Subcutaneous abdominal adipose tissue (tissue), 5 donors: ENCODE measurements at regions not wholly inside any gene's neighbourhood (a gene's known extent, or its start where the extent isn't known, plus 50 kb on each side); places are given as distances from the start of the nearest gene placed in this dataset.

Source experiments
- H3K27ac ChIP-seq: one replicate; pipeline ENCODE4 v1.7.0; 2013; ENCODE audit warnings: low read depth, mild to moderate bottlenecking, inconsistent platforms, low read length, moderate library complexity
- H3K27me3 ChIP-seq, 5 donors: one replicate each; pipeline ENCODE4 v1.7.0; 2013; ENCODE audit warnings: low read length in 5 of 5, inconsistent platforms in 1 of 5; ENCODE audit not compliant: control insufficient read depth in 5 of 5, insufficient read depth in 4 of 5
- H3K36me3 ChIP-seq, 5 donors: one replicate each; pipeline ENCODE4 v1.7.0; 2013; ENCODE audit warnings: low read length in 5 of 5; ENCODE audit not compliant: control insufficient read depth in 5 of 5, insufficient read depth in 5 of 5
- H3K4me1 ChIP-seq, 5 donors: one replicate each; pipeline ENCODE4 v1.7.0; 2013; ENCODE audit warnings: low read length in 5 of 5, mild to moderate bottlenecking in 3 of 5, moderate library complexity in 1 of 5; ENCODE audit not compliant: control insufficient read depth in 5 of 5, insufficient read depth in 5 of 5
- H3K4me3 ChIP-seq, 5 donors: one replicate each; pipeline ENCODE4 v1.7.0; 2013; ENCODE audit warnings: low read length in 5 of 5, low read depth in 1 of 5
- H3K9ac ChIP-seq, 5 donors: one replicate each; pipeline ENCODE4 v1.7.0; 2013; ENCODE audit warnings: low read length in 5 of 5, mild to moderate bottlenecking in 4 of 5, moderate library complexity in 3 of 5
- H3K9me3 ChIP-seq, 5 donors: one replicate each; pipeline ENCODE4 v1.7.0; 2013; ENCODE audit warnings: low read length in 5 of 5; ENCODE audit not compliant: control insufficient read depth in 5 of 5
- donor health status: healthy.
- donor health status: healthy.
- donor health status: healthy.
- donor health status: healthy.
- donor health status: healthy.

- Histone ChIP-seq H3K4me1 (no peaks in the 10 kb centered on the region), H3K9ac (no peak overlapping the region), H3K27me3 (no peaks in the 10 kb centered on the region), H3K4me3 (no peak overlapping the region), H3K27ac (no peak overlapping the region), H3K9me3 (no peaks in the 10 kb centered on the region), H3K36me3 (no peaks in the 10 kb centered on the region)
Measured at GRCh38 chr4:138898282-138898681, 117.3 kb upstream of the NOCT start.

GRCh38 chr4:138897811-138898226 is 117.8 kb upstream of the NOCT start:
- Histone ChIP-seq H3K27me3 (no peaks in the 10 kb centered on the region), H3K27ac (no peak overlapping the region), H3K36me3 (no peaks in the 10 kb centered on the region), H3K4me3 (no peak overlapping the region), H3K9ac (no peak overlapping the region), H3K4me1 (no peaks in the 10 kb centered on the region), H3K9me3 (no peaks in the 10 kb centered on the region)

- Histone ChIP-seq H3K27ac (no peak overlapping the region), H3K36me3 (no peaks in the 10 kb centered on the region), H3K27me3 (no peaks in the 10 kb centered on the region), H3K4me3 (no peak overlapping the region), H3K9ac (no peak overlapping the region), H3K9me3 (no peaks in the 10 kb centered on the region), H3K4me1 (peaks cover 0 to 3% (median 0%) of the 10 kb centered on the region in 5 donors)
Measured at GRCh38 chr4:138894709-138895108, 120.9 kb upstream of the NOCT start.

- Histone ChIP-seq H3K9ac (no peak overlapping the region), H3K4me3 (no peak overlapping the region), H3K27me3 (no peaks in the 10 kb centered on the region), H3K36me3 (no peaks in the 10 kb centered on the region), H3K4me1 (peaks cover 0 to 3% (median 0%) of the 10 kb centered on the region in 5 donors), H3K9me3 (no peaks in the 10 kb centered on the region), H3K27ac (no peak overlapping the region)
Measured at GRCh38 chr4:138894011-138894410, 121.6 kb upstream of the NOCT start.

- Histone ChIP-seq H3K36me3 (no peaks in the 10 kb centered on the region), H3K4me3 (no peak overlapping the region), H3K9ac (no peak overlapping the region), H3K27ac (no peak overlapping the region), H3K27me3 (no peaks in the 10 kb centered on the region), H3K9me3 (no peaks in the 10 kb centered on the region), H3K4me1 (peaks cover 0 to 3% (median 0%) of the 10 kb centered on the region in 5 donors)
Measured at GRCh38 chr4:138892483-138893407, 122.8 kb upstream of the NOCT start.

GRCh38 chr4:138891631-138892031 is 124.0 kb upstream of the NOCT start:
- Histone ChIP-seq H3K27me3 (no peaks in the 10 kb centered on the region), H3K4me1 (peaks cover 0 to 3% (median 0%) of the 10 kb centered on the region in 5 donors), H3K4me3 (no peak overlapping the region), H3K9ac (no peak overlapping the region), H3K27ac (no peak overlapping the region), H3K9me3 (no peaks in the 10 kb centered on the region), H3K36me3 (no peaks in the 10 kb centered on the region)

- Histone ChIP-seq H3K9ac (no peak overlapping the region), H3K4me1 (peaks cover 0 to 3% (median 0%) of the 10 kb centered on the region in 5 donors), H3K36me3 (no peaks in the 10 kb centered on the region), H3K27ac (no peak overlapping the region), H3K9me3 (no peaks in the 10 kb centered on the region), H3K27me3 (no peaks in the 10 kb centered on the region), H3K4me3 (peak overlapping the region in 1 of 5 donors; percentile 16)
Measured at GRCh38 chr4:138890891-138891570, 124.5 kb upstream of the NOCT start.

- peaks cover 0 to 3% (median 0%) of the 10 kb centered on the region in 5 donors for H3K4me1 ChIP-seq
- H3K9me3 ChIP-seq, result no peaks in the 10 kb centered on the region
- H3K27me3 ChIP-seq, result no peaks in the 10 kb centered on the region
- no peak overlapping the region for H3K4me3 ChIP-seq
- H3K36me3 ChIP-seq, result no peaks in the 10 kb centered on the region
- H3K9ac ChIP-seq, result no peak overlapping the region
- H3K27ac ChIP-seq, result no peak overlapping the region
Measured at GRCh38 chr4:138889216-138889615, 126.4 kb upstream of the NOCT start.

GRCh38 chr4:138887741-138888140 is 127.8 kb upstream of the NOCT start:
- H3K9ac ChIP-seq, result no peak overlapping the region
- no peak overlapping the region for H3K4me3 ChIP-seq
- no peaks in the 10 kb centered on the region for H3K9me3 ChIP-seq
- peaks cover 0 to 3% (median 0%) of the 10 kb centered on the region in 5 donors for H3K4me1 ChIP-seq
- no peaks in the 10 kb centered on the region for H3K36me3 ChIP-seq
- H3K27me3 ChIP-seq, result no peaks in the 10 kb centered on the region
- H3K27ac ChIP-seq, result no peak overlapping the region

- H3K27me3 ChIP-seq, result no peaks in the 10 kb centered on the region
- H3K27ac ChIP-seq, result no peak overlapping the region
- no peak overlapping the region for H3K4me3 ChIP-seq
- H3K9me3 ChIP-seq, result no peaks in the 10 kb centered on the region
- H3K9ac ChIP-seq, result no peak overlapping the region
- peaks cover 0 to 3% (median 0%) of the 10 kb centered on the region in 5 donors for H3K4me1 ChIP-seq
- H3K36me3 ChIP-seq, result no peaks in the 10 kb centered on the region
Measured at GRCh38 chr4:138887341-138887740, 128.2 kb upstream of the NOCT start.
